KMS-11 (cell line): ENCODE measurements at regions not wholly inside any gene's neighbourhood (a gene's known extent, or its start where the extent isn't known, plus 50 kb on each side); places are given as distances from the start of the nearest gene placed in this dataset.

Source experiments
- H2AFZ ChIP-seq: fragments of 200-600 bp; sonication (generic); 2 replicates; pipeline ENCODE4 v1.6.1; 2016; ENCODE audit warnings: antibody characterized with exemption, mixed run types, low read depth
- H3K27ac ChIP-seq: fragments of 200-600 bp; sonication (generic); 2 replicates; pipeline ENCODE4 v1.6.1; 2016; ENCODE audit warnings: mild to moderate bottlenecking, mixed run types
- H3K27me3 ChIP-seq: fragments of 200-600 bp; sonication (generic); 2 replicates; pipeline ENCODE4 v1.6.1; 2017; ENCODE audit warnings: mild to moderate bottlenecking, low read depth, mixed run types, moderate library complexity; ENCODE audit not compliant: insufficient read depth
- H3K36me3 ChIP-seq: fragments of 200-600 bp; sonication (generic); 2 replicates; pipeline ENCODE4 v1.6.1; 2017; ENCODE audit warnings: mild to moderate bottlenecking, mixed run types; ENCODE audit not compliant: insufficient read depth
- H3K4me1 ChIP-seq: fragments of 200-600 bp; sonication (generic); 2 replicates; pipeline ENCODE4 v1.6.1; 2016; ENCODE audit warnings: mild to moderate bottlenecking, low read depth, mixed run types; ENCODE audit not compliant: poor library complexity, severe bottlenecking
- H3K4me2 ChIP-seq: fragments of 200-600 bp; sonication (generic); 2 replicates; pipeline ENCODE4 v1.7.0; 2016; ENCODE audit warnings: mild to moderate bottlenecking, mixed run types
- H3K4me3 ChIP-seq: fragments of 200-600 bp; sonication (generic); IDR thresholded peaks from 2 replicates; pipeline ENCODE4 v1.6.1; 2017; ENCODE audit warnings: low read depth, low read length, mixed read lengths; ENCODE audit not compliant: insufficient read depth
- H3K79me2 ChIP-seq: fragments of 200-600 bp; sonication (generic); 2 replicates; pipeline ENCODE4 v1.6.1; 2016; ENCODE audit warnings: low read depth, mixed run types; ENCODE audit not compliant: insufficient read depth
- H3K9ac ChIP-seq: fragments of 200-600 bp; sonication (generic); 2 replicates; pipeline ENCODE4 v1.6.1; 2016; ENCODE audit warnings: mild to moderate bottlenecking, mixed run types
- H4K20me1 ChIP-seq: fragments of 200-600 bp; sonication (generic); 2 replicates; pipeline ENCODE4 v1.6.1; 2016; ENCODE audit warnings: mild to moderate bottlenecking, mixed run types; ENCODE audit not compliant: insufficient read depth
- CTCF ChIP-seq: fragments of 200-600 bp; sonication (generic); conservative IDR thresholded peaks from 2 replicates; pipeline ENCODE4 v1.6.1; 2017; ENCODE audit warnings: low read depth, mild to moderate bottlenecking, antibody characterized with exemption, low read length, moderate library complexity, mixed read lengths

DNA sequence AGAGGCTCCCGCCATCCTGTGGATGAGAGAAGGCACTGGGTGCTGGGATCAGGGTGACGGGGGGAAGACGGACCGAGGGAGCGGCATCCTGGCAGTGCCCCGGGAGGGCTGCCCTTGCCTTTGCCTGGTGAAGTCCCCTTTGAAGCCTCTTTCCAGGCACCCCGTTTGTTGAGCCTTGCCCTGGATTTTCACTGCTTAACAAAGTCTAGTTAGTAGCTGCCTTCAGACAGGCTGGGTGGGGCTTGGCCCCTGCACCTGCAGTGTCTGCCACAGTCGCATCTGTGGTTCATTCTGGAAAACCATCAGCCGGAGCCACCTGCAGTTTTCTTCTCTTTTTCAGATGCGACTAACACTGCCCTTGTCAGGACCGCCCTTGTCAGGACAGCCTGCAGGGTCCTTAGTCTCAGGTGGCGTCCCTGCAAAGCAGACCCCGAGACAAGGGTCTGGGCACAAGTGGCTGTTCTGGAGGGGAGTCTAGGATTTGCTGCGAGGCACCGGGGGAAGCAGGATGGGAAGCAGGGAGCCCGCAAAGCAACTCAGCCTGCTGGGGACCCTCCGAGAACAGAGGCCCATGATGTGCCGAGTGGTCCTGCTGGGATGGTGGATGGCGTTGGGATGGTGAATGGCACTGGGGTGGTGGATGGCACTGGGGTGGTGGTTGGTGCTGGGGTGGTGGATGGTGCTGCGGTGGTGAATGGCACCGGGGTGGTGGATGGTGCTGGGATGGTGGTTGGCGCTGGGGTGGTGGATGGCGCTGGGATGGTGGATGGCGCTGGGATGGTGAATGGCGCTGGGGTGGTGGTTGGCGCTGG, 147.9 kb upstream of the COL5A1 start:
- Histone ChIP-seq H3K4me3 (no peak overlapping the region), H3K36me3 (no peaks in the 10 kb centered on the region), H2AFZ (no peak overlapping the region), H3K27ac (no peak overlapping the region), H3K27me3 (peaks cover 90% of the 10 kb centered on the region), H3K79me2 (no peaks in the 10 kb centered on the region), H3K4me1 (no peaks in the 10 kb centered on the region), H4K20me1 (no peaks in the 10 kb centered on the region), H3K4me2 (no peak overlapping the region), H3K9ac (no peak overlapping the region)
- TF ChIP-seq CTCF: no peak

- Histone ChIP-seq H3K79me2 (no peaks in the 10 kb centered on the region), H3K4me2 (no peak overlapping the region), H3K27me3 (peaks cover 90% of the 10 kb centered on the region), H4K20me1 (no peaks in the 10 kb centered on the region), H3K27ac (no peak overlapping the region), H3K9ac (no peak overlapping the region), H3K36me3 (no peaks in the 10 kb centered on the region), H3K4me3 (no peak overlapping the region), H3K4me1 (no peaks in the 10 kb centered on the region), H2AFZ (no peak overlapping the region)
- no peak for TF ChIP-seq CTCF
Measured at GRCh38 chr9:134494273-134494815, 147.3 kb upstream of the COL5A1 start.

- Histone ChIP-seq H3K4me3 (no peak overlapping the region), H2AFZ (no peak overlapping the region), H3K9ac (no peak overlapping the region), H3K79me2 (no peaks in the 10 kb centered on the region), H3K4me1 (no peaks in the 10 kb centered on the region), H3K36me3 (no peaks in the 10 kb centered on the region), H3K4me2 (no peak overlapping the region), H3K27ac (no peak overlapping the region), H3K27me3 (peaks cover 88% of the 10 kb centered on the region), H4K20me1 (no peaks in the 10 kb centered on the region)
- TF ChIP-seq CTCF: no peak
Measured at GRCh38 chr9:134494905-134495304, 146.7 kb upstream of the COL5A1 start.

- H3K4me2 ChIP-seq: no peak overlapping the region
- H3K79me2 ChIP-seq: no peaks in the 10 kb centered on the region
- H3K9ac ChIP-seq: no peak overlapping the region
- peaks cover 78% of the 10 kb centered on the region for H3K27me3 ChIP-seq
- no peak overlapping the region for H3K27ac ChIP-seq
- H2AFZ ChIP-seq: no peak overlapping the region
- H3K36me3 ChIP-seq: no peaks in the 10 kb centered on the region
- no peaks in the 10 kb centered on the region for H3K4me1 ChIP-seq
- no peaks in the 10 kb centered on the region for H4K20me1 ChIP-seq
- no peak for TF ChIP-seq CTCF
- no peak overlapping the region for H3K4me3 ChIP-seq
Measured at GRCh38 chr9:134495881-134496412, 145.7 kb upstream of the COL5A1 start.
